RWPE2 (cell line): ENCODE measurements at regions not wholly inside any gene's neighbourhood (a gene's known extent, or its start where the extent isn't known, plus 50 kb on each side); places are given as distances from the start of the nearest gene placed in this dataset.

Experiments used
- ATAC-seq: fragments of 200-7000 bp; cut with Tn5 transposase; 3 replicates; pipeline ENCODE4 v1.9.1; 2021; ENCODE audit warnings: low read depth
- DNase-seq: peaks from one replicate; pipeline ENCODE4 v3.0.0-alpha.2; 2020; ENCODE audit warnings: low spot score
- H3K27ac ChIP-seq: fragments of 450-650 bp; 2 replicates; pipeline ENCODE4 v1.5.1; 2017; ENCODE audit warnings: mild to moderate bottlenecking; ENCODE audit not compliant: poor library complexity, severe bottlenecking
- H3K27me3 ChIP-seq: fragments of 250-450 bp; sonication (Bioruptor Pico); 2 replicates; pipeline ENCODE4 v1.5.1; 2021; ENCODE audit warnings: mild to moderate bottlenecking, moderate library complexity; ENCODE audit not compliant: insufficient read depth, poor library complexity, severe bottlenecking
- H3K36me3 ChIP-seq: fragments of 250-450 bp; sonication (Bioruptor Pico); 2 replicates; pipeline ENCODE4 v1.5.1; 2020; ENCODE audit warnings: low read depth, mild to moderate bottlenecking, moderate library complexity
- H3K4me1 ChIP-seq: fragments of 250-450 bp; sonication (Bioruptor Pico); 2 replicates; pipeline ENCODE4 v1.5.1; 2021; ENCODE audit warnings: mild to moderate bottlenecking, moderate library complexity; ENCODE audit not compliant: insufficient read depth, poor library complexity, severe bottlenecking
- H3K4me3 ChIP-seq: fragments of 250-450 bp; sonication (Bioruptor Pico); 2 replicates; pipeline ENCODE4 v1.5.1; 2021; ENCODE audit warnings: mild to moderate bottlenecking, moderate library complexity; ENCODE audit not compliant: severe bottlenecking
- H3K9me3 ChIP-seq: fragments of 250-450 bp; sonication (Bioruptor Pico); 2 replicates; pipeline ENCODE4 v1.5.1; 2021; ENCODE audit warnings: mild to moderate bottlenecking, moderate library complexity; ENCODE audit not compliant: severe bottlenecking
- TF ChIP-seq, protein P1 (sequence below): fragments of 450-650 bp; IDR thresholded peaks from one replicate; pipeline ENCODE4 v1.5.1; 2017; ENCODE audit warnings: mild to moderate bottlenecking, moderate library complexity; ENCODE audit not compliant: poor library complexity, severe bottlenecking

DNA sequence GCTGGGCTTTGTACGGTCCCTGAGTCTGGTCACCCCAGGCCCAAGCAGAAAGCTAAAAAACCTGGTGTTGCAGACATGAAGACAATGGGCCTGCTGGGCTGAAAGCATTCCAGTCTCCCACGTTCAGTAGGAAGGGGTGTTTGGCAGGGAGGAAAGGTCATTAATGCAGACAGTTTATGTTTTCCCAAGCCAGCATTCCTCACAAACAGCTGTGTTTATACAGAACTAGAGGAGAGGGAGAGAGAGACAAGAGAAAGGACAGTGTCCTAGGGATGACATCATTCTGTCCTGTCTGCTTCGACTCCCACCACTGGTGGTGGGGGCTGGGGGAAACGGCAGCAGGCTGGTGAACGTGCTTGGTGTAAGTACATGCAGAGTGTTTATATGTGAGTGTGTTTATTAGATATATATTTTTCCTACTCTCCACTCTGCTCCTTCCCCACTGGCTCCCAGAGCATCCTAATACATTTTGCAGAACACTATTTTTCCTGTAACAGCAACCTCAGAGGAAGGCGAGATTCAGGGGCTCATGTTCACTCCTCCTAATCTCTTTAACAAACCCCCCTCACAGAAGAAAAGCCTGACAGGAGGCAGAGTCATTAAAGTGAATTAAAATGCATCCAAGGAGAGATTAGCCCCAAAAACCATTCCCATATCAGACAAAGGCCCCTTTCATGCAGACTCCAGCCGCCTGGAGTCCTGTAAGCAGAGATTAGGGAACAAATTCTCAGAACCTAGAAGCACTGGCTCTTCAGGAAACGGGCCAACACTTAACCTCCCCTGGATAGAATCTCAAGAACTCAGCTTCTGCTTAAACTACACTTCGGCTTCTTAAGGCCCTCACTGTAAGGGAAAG, 380.4 kb downstream of the TNS1 start:
- ATAC-seq (no peak), DNase-seq (no peak)
- H3K27me3 ChIP-seq: peaks cover 3% of the 10 kb centered on the region

DNA sequence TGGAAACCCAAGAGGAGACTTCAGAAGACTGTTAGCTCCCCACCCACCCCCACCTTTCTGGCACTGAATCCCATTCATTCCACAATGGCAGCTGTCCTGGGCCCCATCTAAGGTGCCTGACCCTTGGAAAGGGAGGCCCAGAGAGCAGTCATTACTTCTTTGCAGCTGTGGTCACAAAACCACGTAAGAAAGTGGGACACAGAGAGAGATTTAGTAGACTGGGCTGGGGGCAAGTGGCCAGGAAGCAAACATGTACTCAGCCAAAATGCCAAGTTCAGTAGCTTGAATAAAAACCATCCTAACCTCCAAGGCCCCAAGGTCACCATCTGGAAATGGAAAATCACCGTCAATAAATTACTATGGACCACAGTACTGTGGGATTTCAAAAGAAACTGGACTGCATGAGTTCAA, 381.4 kb downstream of the TNS1 start:
- Histone ChIP-seq H3K4me3 (no peak overlapping the region), H3K27me3 (peaks cover 3% of the 10 kb centered on the region), H3K27ac (no peak overlapping the region), H3K36me3 (no peaks in the 10 kb centered on the region), H3K9me3 (no peaks in the 10 kb centered on the region), H3K4me1 (no peaks in the 10 kb centered on the region)
- TF ChIP-seq, protein P1, sequence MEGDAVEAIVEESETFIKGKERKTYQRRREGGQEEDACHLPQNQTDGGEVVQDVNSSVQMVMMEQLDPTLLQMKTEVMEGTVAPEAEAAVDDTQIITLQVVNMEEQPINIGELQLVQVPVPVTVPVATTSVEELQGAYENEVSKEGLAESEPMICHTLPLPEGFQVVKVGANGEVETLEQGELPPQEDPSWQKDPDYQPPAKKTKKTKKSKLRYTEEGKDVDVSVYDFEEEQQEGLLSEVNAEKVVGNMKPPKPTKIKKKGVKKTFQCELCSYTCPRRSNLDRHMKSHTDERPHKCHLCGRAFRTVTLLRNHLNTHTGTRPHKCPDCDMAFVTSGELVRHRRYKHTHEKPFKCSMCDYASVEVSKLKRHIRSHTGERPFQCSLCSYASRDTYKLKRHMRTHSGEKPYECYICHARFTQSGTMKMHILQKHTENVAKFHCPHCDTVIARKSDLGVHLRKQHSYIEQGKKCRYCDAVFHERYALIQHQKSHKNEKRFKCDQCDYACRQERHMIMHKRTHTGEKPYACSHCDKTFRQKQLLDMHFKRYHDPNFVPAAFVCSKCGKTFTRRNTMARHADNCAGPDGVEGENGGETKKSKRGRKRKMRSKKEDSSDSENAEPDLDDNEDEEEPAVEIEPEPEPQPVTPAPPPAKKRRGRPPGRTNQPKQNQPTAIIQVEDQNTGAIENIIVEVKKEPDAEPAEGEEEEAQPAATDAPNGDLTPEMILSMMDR: no peak
- DNase-seq (no peak), ATAC-seq (no peak)

More for the DNA sequence above, 380.4 kb downstream of the TNS1 start:
- no peak overlapping the region for H3K4me3 ChIP-seq
- H3K27ac ChIP-seq: no peak overlapping the region
- TF ChIP-seq, protein P1: no peak
- no peaks in the 10 kb centered on the region for H3K36me3 ChIP-seq
- H3K9me3 ChIP-seq: no peaks in the 10 kb centered on the region
- no peaks in the 10 kb centered on the region for H3K4me1 ChIP-seq

DNA sequence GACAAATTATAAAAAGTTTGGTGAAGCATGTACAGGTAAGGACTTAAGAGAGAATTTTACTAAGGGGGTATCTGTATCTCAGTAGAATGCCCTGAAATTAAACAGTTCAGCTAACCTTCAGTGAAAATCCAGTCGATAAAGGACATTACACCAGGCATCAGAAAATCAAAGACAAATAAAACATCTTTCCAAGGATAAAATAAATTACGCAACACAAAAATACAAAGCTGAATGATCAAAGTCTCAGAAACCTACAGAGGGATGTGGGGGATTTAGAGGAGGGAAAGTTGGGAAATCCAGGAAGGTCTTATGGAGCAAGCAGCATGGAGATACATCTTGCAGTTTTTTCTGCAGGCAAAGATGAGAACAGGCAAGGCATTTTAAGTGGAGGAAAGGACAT, 384.1 kb downstream of the TNS1 start:
- Histone ChIP-seq H3K36me3 (no peaks in the 10 kb centered on the region), H3K4me1 (no peaks in the 10 kb centered on the region), H3K4me3 (no peak overlapping the region), H3K27me3 (peaks cover 3% of the 10 kb centered on the region), H3K27ac (no peak overlapping the region), H3K9me3 (no peaks in the 10 kb centered on the region)
- no peak for ATAC-seq
- DNase-seq: no peak
- TF ChIP-seq, protein P1: no peak

DNA sequence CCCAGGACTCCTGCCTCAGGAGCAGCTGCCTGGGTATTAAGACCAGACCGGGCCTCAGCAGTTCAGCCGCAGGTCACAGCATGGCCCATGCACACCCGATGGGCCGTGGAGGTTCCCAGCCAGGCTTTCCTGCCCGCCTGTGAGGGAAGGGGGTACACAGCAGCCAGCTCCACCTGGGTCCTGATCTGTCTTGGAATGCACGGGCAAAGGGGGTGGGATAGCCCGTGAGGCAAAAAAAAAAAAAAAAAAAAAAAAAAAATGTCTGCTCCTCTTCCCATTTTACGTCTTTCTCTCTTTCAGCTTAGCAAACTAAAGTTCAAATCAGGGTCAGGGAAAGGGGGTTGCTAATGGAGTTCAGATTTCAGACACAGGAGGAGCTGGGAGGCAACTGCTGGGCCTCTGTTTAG, 385.2 kb downstream of the TNS1 start:
- Histone ChIP-seq H3K36me3 (no peaks in the 10 kb centered on the region), H3K4me1 (no peaks in the 10 kb centered on the region), H3K4me3 (no peak overlapping the region), H3K27me3 (peaks cover 3% of the 10 kb centered on the region), H3K9me3 (no peaks in the 10 kb centered on the region), H3K27ac (no peak overlapping the region)
- DNase-seq (no peak), ATAC-seq (no peak)
- TF ChIP-seq, protein P1: no peak

DNA sequence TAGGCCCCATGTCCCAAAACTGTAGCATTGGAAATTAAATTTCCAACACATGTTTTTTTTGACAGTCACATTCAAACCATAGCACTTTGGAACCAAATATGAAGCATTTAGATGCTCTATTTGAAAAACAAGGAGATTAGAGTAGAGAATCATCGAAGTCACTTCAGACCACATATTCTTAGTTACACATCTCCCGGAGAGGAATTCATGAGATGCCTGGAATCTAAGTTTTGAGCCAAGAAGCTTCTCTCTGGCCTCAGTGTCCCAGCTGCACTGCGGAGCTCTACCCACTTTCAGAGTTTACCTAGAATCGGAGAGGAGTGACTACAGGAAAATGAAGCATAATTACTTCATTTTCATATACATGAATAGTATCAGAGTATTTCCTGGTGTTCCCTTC, 385.9 kb downstream of the TNS1 start:
- TF ChIP-seq, protein P1: no peak
- DNase-seq (no peak), ATAC-seq (no peak)
- Histone ChIP-seq H3K9me3 (no peaks in the 10 kb centered on the region), H3K27me3 (peaks cover 3% of the 10 kb centered on the region), H3K27ac (no peak overlapping the region), H3K36me3 (no peaks in the 10 kb centered on the region), H3K4me3 (no peak overlapping the region), H3K4me1 (no peaks in the 10 kb centered on the region)
